SK-N-SH (cell line): ENCODE measurements at regions not wholly inside any gene's neighbourhood (a gene's known extent, or its start where the extent isn't known, plus 50 kb on each side); places are given as distances from the start of the nearest gene placed in this dataset.

Experiments used
- CTCF ChIA-PET: fragments of 300-600, 350-600 bp; formaldehyde crosslinking; extraction: SDS; loops from one replicate; lab custom pipeline; 2021; lab: Yijun Ruan, JAX
- POLR2A ChIA-PET: fragments of 350-600 bp; sonication (Branson Sonifier 250); formaldehyde crosslinking; extraction: SDS; loops from one replicate; lab custom pipeline; 2020; ENCODE audit warnings: antibody characterized with exemption, inconsistent platforms; lab: Yijun Ruan, JAX
- DNase-seq: peaks from one replicate; pipeline ENCODE4 v3.0.0; 2012
- H2AFZ ChIP-seq: fragments of 200-600 bp; sonication (generic); 2 replicates; pipeline ENCODE4 v1.8.1; 2016; ENCODE audit warnings: antibody characterized with exemption, mild to moderate bottlenecking, low read depth
- H3F3A ChIP-seq: fragments of 200-600 bp; sonication (generic); replicated peaks from 2 replicates; pipeline ENCODE3; 2016; ENCODE audit warnings: antibody characterized with exemption, mild to moderate bottlenecking; ENCODE audit not compliant: insufficient read depth
- H3K27ac ChIP-seq, 2 experiments: fragments of 200-500 bp in 1 of 2; fragments of 200-600 bp in 1 of 2; sonication (Bioruptor generic) in 1 of 2; sonication (generic), shearing (Covaris generic) in 1 of 2; 2 replicates each; pipeline versions ENCODE4 v1.5.1 to v1.6.1; 2014 to 2016; ENCODE audit warnings: low read depth in 2 of 2, inconsistent platforms in 1 of 2, low read length in 1 of 2, mild to moderate bottlenecking in 1 of 2, mixed read lengths in 1 of 2
- H3K27me3 ChIP-seq: fragments of 200-600 bp; sonication (generic), shearing (Covaris generic); 2 replicates; pipeline ENCODE4 v1.6.1; 2016; ENCODE audit warnings: mixed run types; ENCODE audit not compliant: insufficient read depth
- H3K36me3 ChIP-seq, 2 experiments: fragments of 200-500 bp in 1 of 2; fragments of 200-600 bp in 1 of 2; sonication (Bioruptor generic) in 1 of 2; sonication (generic) in 1 of 2; replicated peaks in 1 of 2; 2 replicates each; pipeline versions ENCODE3 to v1.5.1; 2014 to 2016; ENCODE audit warnings: low read length in 1 of 2, mild to moderate bottlenecking in 1 of 2; ENCODE audit not compliant: insufficient read depth in 2 of 2, control insufficient read depth in 1 of 2
- H3K4me1 ChIP-seq, 2 experiments: fragments of 200-500 bp in 1 of 2; fragments of 200-600 bp in 1 of 2; sonication (Bioruptor generic) in 1 of 2; sonication (generic), shearing (Covaris generic) in 1 of 2; 2 replicates each; pipeline versions ENCODE4 v1.5.1 to v1.6.1; 2014 to 2016; ENCODE audit warnings: low read depth in 1 of 2, low read length in 1 of 2, mixed run types in 1 of 2; ENCODE audit not compliant: insufficient read depth in 2 of 2, control insufficient read depth in 1 of 2
- H3K4me2 ChIP-seq: fragments of 200-600 bp; sonication (generic), shearing (Covaris generic); 2 replicates; pipeline ENCODE4 v1.6.1; 2017; ENCODE audit warnings: mixed run types
- H3K4me3 ChIP-seq, 2 experiments: fragments of 200-500 bp in 1 of 2; fragments of 200-600 bp in 1 of 2; sonication (Bioruptor generic) in 1 of 2; sonication (generic), shearing (Covaris generic) in 1 of 2; 2 replicates each; pipeline versions ENCODE4 v1.5.1 to v1.8.1; 2014 to 2016; ENCODE audit warnings: low read depth in 2 of 2, inconsistent platforms in 1 of 2, low read length in 1 of 2, mild to moderate bottlenecking in 1 of 2, mixed read lengths in 1 of 2, moderate library complexity in 1 of 2
- H3K79me2 ChIP-seq: fragments of 200-600 bp; sonication (generic); 2 replicates; pipeline ENCODE4 v1.8.1; 2017; ENCODE audit warnings: mild to moderate bottlenecking; ENCODE audit not compliant: insufficient read depth
- H3K9ac ChIP-seq: fragments of 200-600 bp; sonication (generic); 2 replicates; pipeline ENCODE4 v1.6.1; 2017; ENCODE audit warnings: mixed run types
- H3K9me2 ChIP-seq: fragments of 200-600 bp; sonication (generic); 2 replicates; pipeline ENCODE4 v1.6.1; 2017; ENCODE audit warnings: mixed run types
- H3K9me3 ChIP-seq: fragments of 200-600 bp; sonication (generic); 2 replicates; pipeline ENCODE4 v1.6.1; 2017; ENCODE audit warnings: mixed run types, mild to moderate bottlenecking, moderate library complexity
- H4K20me1 ChIP-seq: fragments of 200-600 bp; sonication (generic); 2 replicates; pipeline ENCODE4 v1.6.1; 2017; ENCODE audit warnings: mild to moderate bottlenecking, mixed run types; ENCODE audit not compliant: insufficient read depth
- EP300 ChIP-seq, 2 experiments: IDR thresholded peaks; 2 replicates each; pipeline versions ENCODE4 v1.4.0 to v1.6.1; 2012; ENCODE audit warnings: borderline replicate concordance in 1 of 2, low read depth in 1 of 2, low read length in 1 of 2
- FOXJ3 ChIP-seq: sonication (generic); formaldehyde crosslinking; IDR thresholded peaks from 2 replicates; pipeline ENCODE4 v1.5.1; 2020; ENCODE audit warnings: mild to moderate bottlenecking, missing genetic modification reagents
- FOXM1 ChIP-seq: IDR thresholded peaks from 2 replicates; pipeline ENCODE4 v1.4.0; 2012; ENCODE audit warnings: low read depth, mild to moderate bottlenecking
- GABPA ChIP-seq: IDR thresholded peaks from 2 replicates; pipeline ENCODE4 v1.4.0; 2012; ENCODE audit warnings: low read depth, mild to moderate bottlenecking
- JUND ChIP-seq: IDR thresholded peaks from 2 replicates; pipeline ENCODE4 v1.4.0; 2012
- MEF2A ChIP-seq: IDR thresholded peaks from 2 replicates; pipeline ENCODE4 v1.4.0; 2012; ENCODE audit warnings: low read depth, borderline replicate concordance
- PBX3 ChIP-seq: IDR thresholded peaks from 2 replicates; pipeline ENCODE4; 2012
- POLR2AphosphoS5 ChIP-seq: IDR thresholded peaks from 2 replicates; pipeline ENCODE4 v1.6.1; 2012; ENCODE audit warnings: low read depth, low read length
- SIN3A ChIP-seq: IDR thresholded peaks from 2 replicates; pipeline ENCODE4 v1.6.1; 2012; ENCODE audit warnings: low read depth, mild to moderate bottlenecking, low read length, moderate library complexity, borderline replicate concordance
- SMC3 ChIP-seq: IDR thresholded peaks from 2 replicates; pipeline ENCODE4 v1.6.1; 2012; ENCODE audit warnings: low read depth, low read length, improper control_type of control experiment
- YY1 ChIP-seq: IDR thresholded peaks from 2 replicates; pipeline ENCODE4 v1.4.0; 2012; ENCODE audit warnings: low read depth, mild to moderate bottlenecking
- ZBTB33 ChIP-seq: IDR thresholded peaks from 2 replicates; pipeline ENCODE4 v1.4.0; 2012; ENCODE audit warnings: low read depth, borderline replicate concordance
- whole genome bisulfite sequencing: methylation state at CpG from one replicate; pipeline ENCODE4 v1.1.6; 2017; ENCODE audit warnings: low lambda C conversion rate; 5-methylcytosine and 5-hydroxymethylcytosine counted together
- TF ChIP-seq, protein P1 (sequence below): fragments of 150-350 bp; IDR thresholded peaks from 2 replicates; pipeline ENCODE4 v1.6.1; 2017; ENCODE audit warnings: antibody characterized with exemption, low read length, low read depth, borderline replicate concordance

GRCh38 chr10:52923520-52923919 lies 150.9 kb upstream of the MBL2 start (continued):
- TF ChIP-seq PBX3 (no peak), EP300 (IDR thresholded peaks at IDR 0.05; ENCODE audit: borderline replicate concordance in 1 of 2, low read depth in 1 of 2, low read length in 1 of 2) (no peak), POLR2AphosphoS5 (no peak), SMC3 (no peak)

GRCh38 chr10:52918714-52919305 lies 146.2 kb upstream of the MBL2 start:
- Histone ChIP-seq H3K9ac (no peak overlapping the region), H3F3A (no peaks in the 10 kb centered on the region), H4K20me1 (no peaks in the 10 kb centered on the region), H3K9me2 (0 out of 2 replicates have a peak, but pooled peaks cover 4% of the 10 kb centered on the region), H3K9me3 (no peaks in the 10 kb centered on the region), H3K4me2 (no peak overlapping the region), H3K79me2 (no peaks in the 10 kb centered on the region), H3K36me3 (no peaks in the 10 kb centered on the region), H3K4me3 (no peak overlapping the region), H3K4me1 (no peaks in the 10 kb centered on the region), H2AFZ (no peak overlapping the region), H3K27ac (no peak overlapping the region), H3K27me3 (no peaks in the 10 kb centered on the region)
- CTCF ChIA-PET: no interaction called here
- TF ChIP-seq, protein P1, sequence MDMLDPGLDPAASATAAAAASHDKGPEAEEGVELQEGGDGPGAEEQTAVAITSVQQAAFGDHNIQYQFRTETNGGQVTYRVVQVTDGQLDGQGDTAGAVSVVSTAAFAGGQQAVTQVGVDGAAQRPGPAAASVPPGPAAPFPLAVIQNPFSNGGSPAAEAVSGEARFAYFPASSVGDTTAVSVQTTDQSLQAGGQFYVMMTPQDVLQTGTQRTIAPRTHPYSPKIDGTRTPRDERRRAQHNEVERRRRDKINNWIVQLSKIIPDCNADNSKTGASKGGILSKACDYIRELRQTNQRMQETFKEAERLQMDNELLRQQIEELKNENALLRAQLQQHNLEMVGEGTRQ: no peak
- no peak for TF ChIP-seq FOXM1
- no peak for TF ChIP-seq ZBTB33
- TF ChIP-seq YY1: no peak
- no peak for TF ChIP-seq SIN3A
- TF ChIP-seq FOXJ3 (CRISPR knock-in tag): no peak
- no peak for TF ChIP-seq MEF2A
- TF ChIP-seq GABPA: no peak
- no peak for TF ChIP-seq JUND
- POLR2A ChIA-PET: no interaction called here
- no peak for DNase-seq

- no peak overlapping the region for H2AFZ ChIP-seq
- ChIA-PET POLR2A (no interaction called here), CTCF (no interaction called here)
- no peak overlapping the region for H3K27ac ChIP-seq
- no peaks in the 10 kb centered on the region for H3K9me2 ChIP-seq
- no peak for DNase-seq
- H4K20me1 ChIP-seq: no peaks in the 10 kb centered on the region
- no peaks in the 10 kb centered on the region for H3K4me1 ChIP-seq
- H3K27me3 ChIP-seq: no peaks in the 10 kb centered on the region
- WGBS: 60% methylated on average over 1 of the region's 1 CpG
- no peak overlapping the region for H3K4me3 ChIP-seq
- no peaks in the 10 kb centered on the region for H3K36me3 ChIP-seq
- H3K9me3 ChIP-seq: no peaks in the 10 kb centered on the region
- no peak for TF ChIP-seq ZBTB33
- TF ChIP-seq, all 33 proteins: peak for 0
- H3K4me2 ChIP-seq: no peak overlapping the region
- H3K79me2 ChIP-seq: no peaks in the 10 kb centered on the region
- no peaks in the 10 kb centered on the region for H3F3A ChIP-seq
- no peak overlapping the region for H3K9ac ChIP-seq
Measured at GRCh38 chr10:52915391-52915790, 142.8 kb upstream of the MBL2 start.
